ENCODE measurements at regions not wholly inside any gene's neighbourhood (a gene's known extent, or its start where the extent isn't known, plus 50 kb on each side); places are given as distances from the start of the nearest gene placed in this dataset.

DNA sequence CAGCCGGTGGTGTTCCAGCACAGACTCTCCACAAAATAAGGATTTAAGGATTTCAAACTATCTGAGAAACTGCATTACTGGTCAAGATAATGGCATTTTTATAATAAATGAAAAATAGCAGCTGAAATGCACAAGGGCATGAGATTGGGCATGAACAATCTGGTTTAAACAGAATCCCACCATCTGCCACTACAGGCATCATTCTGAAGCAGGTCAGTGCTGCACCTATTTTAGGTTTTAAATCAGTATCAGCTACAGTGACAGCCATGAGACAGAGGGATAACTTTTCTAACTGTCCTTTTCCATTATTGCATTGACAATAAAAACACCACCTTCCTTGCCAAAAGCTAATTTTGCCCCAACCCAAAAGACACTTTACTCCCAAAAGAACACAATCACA, 186.8 kb downstream of the ETV1 start:
- no peak for TF ChIP-seq POLR2A (IDR thresholded peaks at IDR 0.05)
- TF ChIP-seq, protein P1, sequence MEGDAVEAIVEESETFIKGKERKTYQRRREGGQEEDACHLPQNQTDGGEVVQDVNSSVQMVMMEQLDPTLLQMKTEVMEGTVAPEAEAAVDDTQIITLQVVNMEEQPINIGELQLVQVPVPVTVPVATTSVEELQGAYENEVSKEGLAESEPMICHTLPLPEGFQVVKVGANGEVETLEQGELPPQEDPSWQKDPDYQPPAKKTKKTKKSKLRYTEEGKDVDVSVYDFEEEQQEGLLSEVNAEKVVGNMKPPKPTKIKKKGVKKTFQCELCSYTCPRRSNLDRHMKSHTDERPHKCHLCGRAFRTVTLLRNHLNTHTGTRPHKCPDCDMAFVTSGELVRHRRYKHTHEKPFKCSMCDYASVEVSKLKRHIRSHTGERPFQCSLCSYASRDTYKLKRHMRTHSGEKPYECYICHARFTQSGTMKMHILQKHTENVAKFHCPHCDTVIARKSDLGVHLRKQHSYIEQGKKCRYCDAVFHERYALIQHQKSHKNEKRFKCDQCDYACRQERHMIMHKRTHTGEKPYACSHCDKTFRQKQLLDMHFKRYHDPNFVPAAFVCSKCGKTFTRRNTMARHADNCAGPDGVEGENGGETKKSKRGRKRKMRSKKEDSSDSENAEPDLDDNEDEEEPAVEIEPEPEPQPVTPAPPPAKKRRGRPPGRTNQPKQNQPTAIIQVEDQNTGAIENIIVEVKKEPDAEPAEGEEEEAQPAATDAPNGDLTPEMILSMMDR (IDR thresholded peaks at IDR 0.05), result no peak
